Activated CD4-positive, alpha-beta T cell treated with anti-CD3 and anti-CD28 coated beads, Interleukin-10, Interleukin-2, amounts not matched to agents 100 ng/mL and 50 ng/mL, durations not matched to agents 16 hours and 8 hours (primary cell): ENCODE measurements at regions not wholly inside any gene's neighbourhood (a gene's known extent, or its start where the extent isn't known, plus 50 kb on each side); places are given as distances from the start of the nearest gene placed in this dataset.

Experiments used
- DNase-seq: peaks from one replicate; pipeline ENCODE4 v3.0.0-alpha.2; 2020

- peak; percentile 28 for DNase-seq
These were observed 299.6 kb upstream of the NFE2L3 start for GRCh38 chr7:25852211-25852938.

GRCh38 chr7:25852939-25853271, 299.1 kb upstream of the NFE2L3 start:
- no peak for DNase-seq

GRCh38 chr7:25853314-25853713, 298.7 kb upstream of the NFE2L3 start:
- no peak for DNase-seq

- no peak for DNase-seq
These were observed 297.9 kb upstream of the NFE2L3 start for GRCh38 chr7:25854059-25854458.

- DNase-seq = peak; percentile 90
These were observed 297.1 kb upstream of the NFE2L3 start for GRCh38 chr7:25854608-25855497.

- no peak for DNase-seq
These were observed 295.9 kb upstream of the NFE2L3 start for GRCh38 chr7:25855854-25856782.

- DNase-seq = peak; percentile 15
These were observed 294.5 kb upstream of the NFE2L3 start for GRCh38 chr7:25857376-25858067.

GRCh38 chr7:25858200-25858524, 293.8 kb upstream of the NFE2L3 start:
- DNase-seq = no peak

GRCh38 chr7:25858525-25859411, 293.2 kb upstream of the NFE2L3 start:
- DNase-seq = peak; percentile 34

- no peak for DNase-seq
These were observed 292.4 kb upstream of the NFE2L3 start for GRCh38 chr7:25859412-25860274.

- peak; percentile 28 for DNase-seq
These were observed 291.5 kb upstream of the NFE2L3 start for GRCh38 chr7:25860275-25861163.

GRCh38 chr7:25861164-25861496, 290.9 kb upstream of the NFE2L3 start:
- DNase-seq = no peak

GRCh38 chr7:25861601-25862260, 290.3 kb upstream of the NFE2L3 start:
- no peak for DNase-seq

GRCh38 chr7:25862261-25863004, 289.6 kb upstream of the NFE2L3 start:
- peak; percentile 100 for DNase-seq

- DNase-seq = no peak
These were observed 288.8 kb upstream of the NFE2L3 start for GRCh38 chr7:25863005-25863728.

GRCh38 chr7:25863729-25864110, 288.3 kb upstream of the NFE2L3 start:
- DNase-seq = no peak

- DNase-seq = no peak
These were observed 287.5 kb upstream of the NFE2L3 start for GRCh38 chr7:25864511-25864910.
